Activated T-cell treated with anti-CD3 and anti-CD28 coated beads, Interleukin-2, amount 50 U/mL, for 4 hours (primary cell): ENCODE measurements at regions not wholly inside any gene's neighbourhood (a gene's known extent, or its start where the extent isn't known, plus 50 kb on each side); places are given as distances from the start of the nearest gene placed in this dataset.
"Not testable (repeated sequence)": the region's sequence is repeated elsewhere in the genome, so short reads cannot be mapped to it uniquely, and the experiment has no call there.

Experiments used
- ATAC-seq, 2 donors: fragments of 200-7000 bp; cut with Tn5 transposase; one replicate each; pipeline ENCODE4 v1.10.0; 2021
- DNase-seq: peaks from one replicate; pipeline ENCODE4 v3.0.0-alpha.2; 2020
- H3K27me3 Mint-ChIP-seq: one replicate; pipeline ENCODE4 v1.8.0; 2021; ENCODE audit warnings: low read depth, mixed read lengths
- H3K36me3 Mint-ChIP-seq: one replicate; pipeline ENCODE4 v1.8.0; 2022; ENCODE audit warnings: mixed read lengths; ENCODE audit not compliant: insufficient read depth
- H3K4me1 Mint-ChIP-seq: one replicate; pipeline ENCODE4 v1.8.0; 2021; ENCODE audit warnings: low read depth, mixed read lengths
- H3K4me3 Mint-ChIP-seq: one replicate; pipeline ENCODE4 v1.8.0; 2021; ENCODE audit warnings: mild to moderate bottlenecking, moderate library complexity, mixed read lengths
- H3K9me3 Mint-ChIP-seq: one replicate; pipeline ENCODE4 v1.8.0; 2021; ENCODE audit warnings: mixed read lengths

- H3K4me3 Mint-ChIP-seq: no peak overlapping the region
- H3K27me3 Mint-ChIP-seq: no peaks in the 10 kb centered on the region
- ATAC-seq (no peak), DNase-seq (no peak)
- H3K36me3 Mint-ChIP-seq: no peaks in the 10 kb centered on the region
- no peaks in the 10 kb centered on the region for H3K9me3 Mint-ChIP-seq
- peaks cover 7% of the 10 kb centered on the region for H3K4me1 Mint-ChIP-seq
Observed at GRCh38 chr3:194023501-194024280, 112.3 kb upstream of the HES1 start.

GRCh38 chr3:194025119-194025518, 110.8 kb upstream of the HES1 start:
- DNase-seq (no peak), ATAC-seq (no peak)
- no peaks in the 10 kb centered on the region for H3K36me3 Mint-ChIP-seq
- peaks cover 7% of the 10 kb centered on the region for H3K4me1 Mint-ChIP-seq
- no peaks in the 10 kb centered on the region for H3K27me3 Mint-ChIP-seq
- H3K4me3 Mint-ChIP-seq: no peak overlapping the region
- no peaks in the 10 kb centered on the region for H3K9me3 Mint-ChIP-seq

GRCh38 chr3:194025951-194026350, 110.0 kb upstream of the HES1 start:
- DNase-seq (no peak), ATAC-seq (no peak)
- Mint-ChIP-seq H3K4me3 (no peak overlapping the region), H3K9me3 (no peaks in the 10 kb centered on the region), H3K36me3 (no peaks in the 10 kb centered on the region), H3K27me3 (no peaks in the 10 kb centered on the region), H3K4me1 (peaks cover 7% of the 10 kb centered on the region)

DNA sequence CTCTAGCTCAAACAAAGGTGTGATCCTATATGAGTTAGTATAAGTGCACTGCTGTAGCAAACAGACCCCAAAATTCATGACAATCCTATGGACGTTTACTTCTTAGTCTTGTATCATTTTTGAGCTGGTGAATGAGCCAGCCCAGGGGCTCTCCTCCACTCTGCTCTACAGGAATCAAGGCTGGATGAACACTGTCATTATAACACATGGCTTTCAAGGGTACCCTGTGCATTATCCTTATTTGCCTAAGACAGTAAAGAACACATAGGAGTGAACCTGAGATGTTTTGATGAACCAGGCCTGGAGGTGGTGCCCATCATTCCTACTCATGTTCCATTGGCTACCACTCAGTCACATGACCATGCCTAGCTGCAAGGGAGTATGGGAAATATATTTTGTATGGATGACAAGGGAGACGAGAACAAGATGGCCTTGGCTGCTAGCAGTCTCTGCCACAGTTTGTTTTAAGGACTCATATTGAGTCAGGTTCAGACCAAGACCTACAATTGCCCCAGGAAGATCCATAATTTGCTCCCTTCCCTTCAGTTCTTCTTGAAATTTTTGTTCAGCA, 107.4 kb upstream of the HES1 start:
- no peaks in the 10 kb centered on the region for H3K9me3 Mint-ChIP-seq

GRCh38 chr3:194029846-194030245, 106.1 kb upstream of the HES1 start:
- Mint-ChIP-seq H3K36me3 (no peaks in the 10 kb centered on the region), H3K4me1 (peaks cover 3% of the 10 kb centered on the region), H3K27me3 (peaks cover 5% of the 10 kb centered on the region), H3K4me3 (no peak overlapping the region), H3K9me3 (no peaks in the 10 kb centered on the region)
- ATAC-seq: no peak
- no peak for DNase-seq

More for the DNA sequence above, 107.4 kb upstream of the HES1 start:
- no peak overlapping the region for H3K4me3 Mint-ChIP-seq
- ATAC-seq (no peak), DNase-seq (no peak)
- H3K36me3 Mint-ChIP-seq: no peaks in the 10 kb centered on the region
- H3K27me3 Mint-ChIP-seq: peaks cover 2% of the 10 kb centered on the region
- H3K4me1 Mint-ChIP-seq: peaks cover 5% of the 10 kb centered on the region

GRCh38 chr3:194030372-194030771, 105.6 kb upstream of the HES1 start:
- ATAC-seq: no peak
- Mint-ChIP-seq H3K4me3 (no peak overlapping the region), H3K9me3 (no peaks in the 10 kb centered on the region), H3K4me1 (no peaks in the 10 kb centered on the region), H3K27me3 (peaks cover 5% of the 10 kb centered on the region), H3K36me3 (no peaks in the 10 kb centered on the region)
- DNase-seq: no peak

DNA sequence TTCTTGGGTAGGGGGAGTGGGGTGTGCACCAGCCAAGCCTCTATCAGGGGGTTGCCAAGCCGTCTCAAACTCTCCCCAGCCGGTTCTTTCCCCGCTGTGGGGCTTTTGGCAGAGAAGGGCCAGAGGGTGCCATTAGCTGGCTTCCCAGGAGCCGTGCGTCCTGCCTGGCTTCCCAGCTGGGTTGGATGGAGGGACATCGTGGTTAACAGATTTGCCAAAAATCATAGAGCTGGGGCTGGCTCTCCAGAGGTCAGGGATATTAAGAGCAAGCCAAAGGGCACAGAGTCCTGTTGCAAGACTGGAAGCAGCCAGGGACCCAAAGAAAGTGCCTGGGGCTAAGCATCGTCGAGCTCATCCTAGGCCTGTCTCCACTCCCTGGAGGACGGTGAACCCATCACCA, 104.6 kb upstream of the HES1 start:
- Mint-ChIP-seq H3K9me3 (no peaks in the 10 kb centered on the region), H3K36me3 (no peaks in the 10 kb centered on the region), H3K4me1 (no peaks in the 10 kb centered on the region), H3K27me3 (peaks cover 5% of the 10 kb centered on the region), H3K4me3 (no peak overlapping the region)
- DNase-seq (no peak), ATAC-seq (no peak)

DNA sequence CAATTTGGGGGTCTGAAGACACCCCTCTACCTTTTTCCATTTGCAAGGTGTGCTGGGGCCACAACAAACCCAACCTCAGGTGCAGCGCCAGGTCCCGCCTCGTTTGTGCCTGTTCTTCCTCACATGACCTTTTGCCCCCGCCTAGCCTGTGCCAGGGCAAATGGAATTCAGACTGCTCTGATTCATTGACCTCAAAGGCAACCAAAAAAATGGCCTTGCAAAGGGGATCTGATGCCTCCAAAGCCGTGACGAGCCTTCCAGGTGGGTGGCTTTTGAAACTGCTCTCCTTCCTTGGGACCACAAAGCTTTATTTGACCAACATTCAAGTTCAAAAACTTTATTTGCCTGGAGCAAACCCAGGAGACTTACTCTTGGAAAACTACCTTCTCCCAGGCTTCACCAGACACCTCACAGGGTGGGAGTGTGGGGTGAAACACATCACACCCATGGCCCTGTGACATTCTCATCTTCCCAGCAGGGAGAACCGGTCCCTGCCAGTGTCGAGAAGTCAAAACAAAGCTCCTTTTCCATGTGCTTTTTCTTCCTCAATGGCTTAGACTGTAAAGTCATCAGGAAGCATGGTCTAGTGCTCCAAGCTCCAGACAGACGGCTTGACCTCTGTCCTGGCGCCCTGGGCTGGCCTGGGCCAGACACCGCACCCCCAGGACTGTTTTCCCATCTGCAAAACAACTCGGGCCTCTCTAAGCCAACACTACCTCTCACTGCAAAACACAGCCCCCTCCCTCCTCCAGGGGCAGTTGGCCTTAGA, 103.9 kb upstream of the HES1 start:
- peaks cover 5% of the 10 kb centered on the region for H3K27me3 Mint-ChIP-seq
- no peaks in the 10 kb centered on the region for H3K4me1 Mint-ChIP-seq
- no peaks in the 10 kb centered on the region for H3K36me3 Mint-ChIP-seq
- ATAC-seq (no peak), DNase-seq (no peak)
- H3K4me3 Mint-ChIP-seq: no peak overlapping the region
- H3K9me3 Mint-ChIP-seq: no peaks in the 10 kb centered on the region

- ATAC-seq (no peak), DNase-seq (no peak)
- no peaks in the 10 kb centered on the region for H3K9me3 Mint-ChIP-seq
- peaks cover 5% of the 10 kb centered on the region for H3K27me3 Mint-ChIP-seq
- no peaks in the 10 kb centered on the region for H3K4me1 Mint-ChIP-seq
- H3K4me3 Mint-ChIP-seq: no peak overlapping the region
- H3K36me3 Mint-ChIP-seq: no peaks in the 10 kb centered on the region
Observed at GRCh38 chr3:194032828-194033435, 103.0 kb upstream of the HES1 start.

GRCh38 chr3:194034346-194035336, 101.3 kb upstream of the HES1 start:
- no peak for ATAC-seq
- H3K27me3 Mint-ChIP-seq: peaks cover 5% of the 10 kb centered on the region
- no peak overlapping the region for H3K4me3 Mint-ChIP-seq
- H3K36me3 Mint-ChIP-seq: no peaks in the 10 kb centered on the region
- DNase-seq: no peak
- no peaks in the 10 kb centered on the region for H3K9me3 Mint-ChIP-seq
- H3K4me1 Mint-ChIP-seq: no peaks in the 10 kb centered on the region

- ATAC-seq (no peak), DNase-seq (no peak)
- Mint-ChIP-seq H3K4me3 (no peak overlapping the region), H3K27me3 (peaks cover 5% of the 10 kb centered on the region), H3K36me3 (no peaks in the 10 kb centered on the region), H3K4me1 (no peaks in the 10 kb centered on the region), H3K9me3 (no peaks in the 10 kb centered on the region)
Observed at GRCh38 chr3:194035406-194036138, 100.4 kb upstream of the HES1 start.

- DNase-seq: no peak
- peaks cover 8% of the 10 kb centered on the region for H3K27me3 Mint-ChIP-seq
- H3K9me3 Mint-ChIP-seq: no peaks in the 10 kb centered on the region
- H3K36me3 Mint-ChIP-seq: no peaks in the 10 kb centered on the region
- H3K4me1 Mint-ChIP-seq: no peaks in the 10 kb centered on the region
- H3K4me3 Mint-ChIP-seq: no peak overlapping the region
- ATAC-seq: no peak
Observed at GRCh38 chr3:194036842-194037241, 99.1 kb upstream of the HES1 start.

DNA sequence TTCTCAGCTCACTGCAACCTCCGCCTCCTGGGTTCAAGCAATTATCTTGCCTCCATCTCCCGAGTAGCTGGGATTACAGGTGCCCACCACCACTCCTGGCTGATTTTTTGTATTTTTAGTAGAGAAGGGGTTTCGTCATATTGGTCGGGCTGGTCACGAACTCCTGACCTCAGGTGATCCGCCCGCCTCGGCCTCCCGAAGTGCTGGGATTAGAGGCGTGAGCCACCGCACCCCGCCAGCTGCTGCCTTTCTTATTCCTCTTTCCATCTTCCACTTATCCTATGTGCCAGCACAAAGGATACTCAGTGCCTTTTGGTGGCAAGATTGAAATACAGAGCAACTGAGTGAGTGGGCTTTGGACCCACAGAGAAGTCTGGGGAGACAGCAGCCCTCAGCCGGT, 97.6 kb upstream of the HES1 start:
- DNase-seq, H3K36me3 Mint-ChIP-seq: not testable (repeated sequence)

More for the DNA sequence above, 97.6 kb upstream of the HES1 start:
- H3K4me3 Mint-ChIP-seq, H3K9me3 Mint-ChIP-seq, H3K4me1 Mint-ChIP-seq, H3K27me3 Mint-ChIP-seq, ATAC-seq: not testable (repeated sequence)
